GM19438 (cell line): ENCODE measurements at regions not wholly inside any gene's neighbourhood (a gene's known extent, or its start where the extent isn't known, plus 50 kb on each side); places are given as distances from the start of the nearest gene placed in this dataset.
"Not testable (repeated sequence)": the region's sequence is repeated elsewhere in the genome, so short reads cannot be mapped to it uniquely, and the experiment has no call there.

Experiments used
- ATAC-seq: cut with Tn5 transposase; IDR thresholded peaks from one replicate; pipeline ENCODE4 v1.9.1; 2021; ENCODE audit warnings: low read depth; ENCODE audit not compliant: unreplicated experiment

DNA sequence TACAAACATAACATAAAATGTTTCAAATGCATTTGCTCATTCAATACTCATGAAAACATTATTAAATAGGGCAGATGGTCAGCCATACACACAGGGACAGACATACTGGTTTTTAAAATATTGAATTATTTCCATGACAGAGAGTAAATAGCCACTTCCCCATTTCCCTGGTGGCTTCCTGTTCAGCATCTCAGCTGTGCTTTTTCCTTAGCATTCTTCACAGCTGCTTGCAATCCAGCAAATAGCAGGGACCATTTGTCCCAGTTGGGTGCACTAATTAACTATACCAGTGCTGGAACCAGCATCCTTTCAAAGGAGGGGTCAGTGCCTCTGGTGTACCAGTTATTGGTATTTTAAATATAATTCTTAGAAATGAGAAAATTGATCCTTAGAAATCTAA lies 964.7 kb downstream of the RAB28 start:
- ATAC-seq: no peak

- no peak for ATAC-seq
Observed at GRCh38 chr4:12507868-12508481, 976.2 kb downstream of the RAB28 start.

GRCh38 chr4:12500409-12500808 lies 983.7 kb downstream of the RAB28 start:
- ATAC-seq: no peak

DNA sequence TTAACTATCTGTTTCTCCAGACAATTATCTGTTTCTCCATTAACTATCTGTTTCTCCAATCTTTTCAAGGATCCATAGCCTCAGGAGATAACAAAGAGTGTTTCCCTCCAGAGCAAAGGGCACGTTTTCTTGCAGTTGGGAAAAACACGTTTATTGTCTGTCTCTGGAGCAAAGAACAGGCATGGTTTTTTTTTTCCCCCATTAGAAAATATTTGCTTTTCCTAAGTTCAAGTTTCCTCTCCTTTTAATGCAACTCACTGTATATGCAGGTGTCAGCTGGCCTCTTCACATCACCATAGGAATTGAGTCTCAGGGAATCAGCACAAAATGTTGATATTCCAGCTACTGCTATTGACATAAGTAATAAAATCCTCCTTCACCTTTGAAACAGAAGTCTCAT lies 984.4 kb downstream of the RAB28 start:
- no peak for ATAC-seq

DNA sequence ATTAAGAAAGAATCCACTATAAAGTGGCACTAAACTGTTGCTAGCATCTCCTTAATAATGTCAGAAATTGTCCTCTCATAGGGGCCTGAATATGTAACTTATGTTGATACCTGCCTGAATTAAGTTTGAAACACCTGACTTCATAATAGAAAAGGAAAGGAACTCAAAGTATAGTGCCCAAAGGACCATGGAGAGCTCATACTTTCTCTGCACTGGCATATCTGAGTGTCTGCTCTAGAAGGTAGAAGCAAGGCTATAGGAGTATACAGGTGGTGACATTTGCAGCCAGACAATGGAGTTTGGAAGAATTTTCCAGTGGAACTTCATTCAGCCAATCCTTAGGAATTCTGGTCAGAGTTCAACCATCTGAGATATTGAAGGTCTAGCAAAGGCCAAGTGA lies 988.9 kb downstream of the RAB28 start:
- no peak for ATAC-seq

- ATAC-seq: no peak
Observed at GRCh38 chr4:12492730-12493393, 991.3 kb downstream of the RAB28 start.

GRCh38 chr4:12488672-12489071 lies 995.5 kb downstream of the RAB28 start:
- ATAC-seq: no peak

DNA sequence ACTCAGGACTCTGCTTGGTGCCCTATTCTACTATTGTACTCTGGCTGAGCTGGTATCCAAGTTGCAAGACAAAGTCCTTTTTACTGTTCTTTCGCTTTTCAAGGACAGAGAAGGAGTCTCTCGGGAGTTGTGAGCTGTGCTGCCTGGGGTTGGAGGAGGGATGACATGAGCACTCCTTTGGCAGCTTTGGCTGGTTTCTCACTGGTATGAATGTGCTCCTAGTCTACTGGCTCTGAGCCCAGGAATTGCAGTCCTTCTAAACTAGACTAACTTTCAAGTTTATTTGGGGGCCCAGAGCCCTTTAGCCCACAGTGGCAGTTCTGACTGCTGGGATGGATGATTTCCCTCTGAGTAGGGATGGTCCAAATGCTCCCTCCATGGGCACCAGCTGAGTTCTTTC lies 997.1 kb downstream of the RAB28 start:
- ATAC-seq: no peak

DNA sequence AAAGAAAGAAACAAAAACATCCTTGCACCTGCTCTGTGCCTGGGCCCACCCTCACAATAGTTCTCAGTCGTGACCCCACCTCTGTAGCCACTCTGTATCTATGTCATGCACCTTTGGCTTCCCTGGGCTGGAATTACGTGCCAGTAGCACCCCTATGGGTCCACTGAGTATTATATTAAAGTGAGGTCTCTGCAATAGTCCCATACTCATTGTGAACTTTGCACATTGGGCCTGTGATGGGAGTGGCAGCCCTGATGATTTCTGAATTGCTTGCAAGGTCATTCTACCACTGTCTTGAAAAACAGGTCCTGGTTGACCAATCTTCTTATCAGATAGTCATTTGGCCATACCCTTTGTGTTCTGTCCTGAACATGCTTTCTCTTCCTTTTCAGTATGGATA lies 1012.1 kb downstream of the RAB28 start:
- ATAC-seq: no peak

DNA sequence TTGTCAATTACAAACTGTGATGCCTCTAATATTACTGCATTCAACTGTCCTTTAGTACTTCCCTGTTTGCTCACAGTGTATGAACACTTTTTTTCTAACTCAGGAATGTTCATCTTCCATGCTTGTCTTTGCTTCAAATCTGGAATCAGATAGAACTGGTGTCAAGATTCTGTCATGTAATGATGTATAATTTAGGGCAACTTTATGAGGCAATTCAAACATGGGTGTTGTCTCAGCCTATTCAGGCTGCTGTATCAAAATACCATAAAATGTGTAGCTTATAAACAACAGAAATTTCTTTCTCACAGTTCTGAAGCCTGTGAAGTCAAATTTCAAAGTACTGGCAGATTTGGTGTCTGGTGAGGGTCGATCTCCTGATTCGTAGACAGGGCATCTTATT lies 1012.9 kb downstream of the RAB28 start:
- ATAC-seq: no peak

DNA sequence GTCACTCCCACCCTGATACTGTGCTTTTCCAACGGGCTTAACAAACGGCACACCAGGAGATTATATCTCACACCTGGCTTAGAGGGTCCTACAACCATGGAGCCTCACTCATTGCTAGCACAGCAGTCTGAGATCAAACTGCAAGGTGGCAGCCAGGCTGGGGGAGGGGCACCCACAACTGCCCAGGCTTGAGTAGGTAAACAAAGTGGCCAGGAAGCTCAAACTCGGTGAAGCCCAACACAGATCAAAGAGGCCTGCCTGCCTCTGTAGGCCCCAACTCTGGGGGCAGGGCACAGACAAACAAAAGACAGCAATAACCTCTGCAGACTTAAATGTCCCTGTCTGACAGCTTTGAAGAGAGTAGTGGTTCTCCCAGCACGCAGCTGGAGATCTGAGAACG lies 1022.6 kb downstream of the RAB28 start:
- ATAC-seq: not testable (repeated sequence)

GRCh38 chr4:12459126-12459525 lies 1025.0 kb downstream of the RAB28 start:
- ATAC-seq: no peak

DNA sequence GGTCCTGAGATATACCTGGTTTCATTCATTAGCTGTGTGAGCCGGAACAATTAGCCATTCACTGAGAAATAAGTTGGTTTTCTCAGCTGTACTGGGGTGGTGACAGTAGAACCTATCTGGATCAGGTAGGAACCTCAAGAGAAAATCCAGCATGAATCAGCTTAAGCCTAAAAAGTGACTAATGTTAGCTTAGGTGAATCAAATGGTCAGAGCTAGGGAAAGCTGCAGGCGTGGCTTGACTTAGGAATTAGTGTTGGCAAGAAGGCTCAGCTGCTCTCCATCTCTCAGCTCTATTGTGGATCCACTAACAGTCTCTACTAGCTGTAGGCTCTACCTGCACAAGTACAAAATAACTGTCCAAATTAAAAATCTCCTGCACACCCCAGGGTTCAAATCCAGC lies 1025.5 kb downstream of the RAB28 start:
- no peak for ATAC-seq

GRCh38 chr4:12452291-12452690 lies 1023.6 kb upstream of the HS3ST1 start:
- no peak for ATAC-seq

DNA sequence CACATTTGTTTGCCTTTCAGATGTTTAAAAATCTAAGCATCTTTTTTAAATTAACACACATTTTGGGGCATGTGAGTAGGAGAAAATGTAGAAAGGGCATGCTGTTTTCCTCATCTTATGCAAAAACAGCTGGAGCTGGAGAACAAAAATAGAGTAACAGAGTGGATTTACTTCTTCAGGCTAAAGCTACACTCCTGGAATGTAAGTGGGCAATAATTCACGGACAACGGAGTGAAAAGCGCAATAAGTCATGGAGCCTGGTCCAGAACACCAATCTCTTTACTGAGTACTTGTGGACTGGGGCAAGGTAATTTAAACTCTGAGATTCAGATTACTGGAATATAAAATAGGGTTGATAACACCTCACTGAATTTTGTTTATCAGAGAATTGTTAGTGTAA lies 1018.8 kb upstream of the HS3ST1 start:
- no peak for ATAC-seq

DNA sequence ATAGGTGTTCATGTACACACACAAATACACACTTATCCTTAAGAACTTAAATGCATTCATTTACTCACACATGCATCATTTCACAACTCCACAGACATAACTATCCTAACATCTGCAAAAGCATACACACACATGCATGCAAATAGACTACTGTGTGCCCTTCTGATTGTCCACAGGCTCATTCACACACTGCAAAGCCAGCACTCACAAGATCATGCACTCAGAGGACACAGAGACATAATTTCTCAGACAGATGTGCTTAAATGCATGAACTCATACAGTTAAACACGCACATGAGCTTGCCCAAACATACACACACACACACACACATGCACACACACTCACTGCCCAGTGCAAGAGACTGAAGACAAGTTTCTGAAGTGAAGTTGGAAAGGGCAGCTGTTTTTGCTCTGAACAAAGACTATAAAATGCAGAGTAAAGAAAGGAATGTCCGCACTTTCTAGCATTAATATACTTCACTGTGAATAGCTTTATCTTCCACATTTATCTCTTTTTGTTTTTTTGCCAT lies 1018.0 kb upstream of the HS3ST1 start:
- ATAC-seq: no peak

- no peak for ATAC-seq
Observed at GRCh38 chr4:12446256-12446655, 1017.6 kb upstream of the HS3ST1 start.

- ATAC-seq: no peak
Observed at GRCh38 chr4:12445711-12446235, 1017.1 kb upstream of the HS3ST1 start.

GRCh38 chr4:12439633-12440305 lies 1011.1 kb upstream of the HS3ST1 start:
- no peak for ATAC-seq

DNA sequence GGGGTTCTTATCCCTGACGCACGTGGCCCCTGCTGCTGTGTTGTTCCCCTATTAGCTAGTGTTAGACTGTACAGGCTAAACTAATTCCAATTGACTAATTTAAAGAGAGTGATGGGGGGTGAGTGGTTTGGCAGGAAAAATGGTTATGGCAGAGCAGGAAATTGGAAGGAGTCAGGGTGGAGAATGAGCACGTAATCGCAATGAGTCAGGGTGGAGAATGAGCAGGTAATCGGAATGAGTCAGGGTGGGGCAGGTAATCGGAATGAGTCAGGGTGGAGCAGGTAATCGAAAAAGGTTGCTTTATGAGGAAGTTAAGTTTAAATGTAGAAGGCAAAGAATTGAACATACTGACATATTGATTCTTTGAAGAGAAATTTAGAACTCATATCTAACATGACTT lies 1002.6 kb upstream of the HS3ST1 start:
- not testable (repeated sequence) for ATAC-seq

- ATAC-seq: no peak
Observed at GRCh38 chr4:12421364-12421763, 992.7 kb upstream of the HS3ST1 start.

DNA sequence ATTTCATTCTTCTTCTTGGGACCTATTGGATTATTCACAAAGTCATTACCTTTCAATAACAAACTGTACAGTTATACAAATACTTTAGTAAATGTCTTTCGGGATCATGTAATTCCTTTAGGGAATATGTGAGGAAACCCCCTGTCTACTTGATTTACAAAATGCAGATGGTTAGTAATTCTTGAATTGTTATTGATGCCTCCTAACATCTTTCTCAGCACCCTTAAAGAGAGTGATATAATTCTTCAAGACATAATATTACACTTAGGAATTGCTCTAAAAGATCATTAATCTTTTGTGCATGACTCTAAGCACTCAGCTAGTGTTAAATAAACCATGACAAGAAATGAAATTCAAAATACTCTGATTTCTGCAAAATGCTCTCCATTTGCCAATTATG lies 988.1 kb upstream of the HS3ST1 start:
- no peak for ATAC-seq
